GM19043 (cell line): ENCODE measurements at regions not wholly inside any gene's neighbourhood (a gene's known extent, or its start where the extent isn't known, plus 50 kb on each side); places are given as distances from the start of the nearest gene placed in this dataset.
"Not testable (repeated sequence)": the region's sequence is repeated elsewhere in the genome, so short reads cannot be mapped to it uniquely, and the experiment has no call there.

ENCODE experiments used
- ATAC-seq: cut with Tn5 transposase; IDR thresholded peaks from one replicate; pipeline ENCODE4 v1.9.1; 2021; ENCODE audit warnings: low read depth; ENCODE audit not compliant: unreplicated experiment

DNA sequence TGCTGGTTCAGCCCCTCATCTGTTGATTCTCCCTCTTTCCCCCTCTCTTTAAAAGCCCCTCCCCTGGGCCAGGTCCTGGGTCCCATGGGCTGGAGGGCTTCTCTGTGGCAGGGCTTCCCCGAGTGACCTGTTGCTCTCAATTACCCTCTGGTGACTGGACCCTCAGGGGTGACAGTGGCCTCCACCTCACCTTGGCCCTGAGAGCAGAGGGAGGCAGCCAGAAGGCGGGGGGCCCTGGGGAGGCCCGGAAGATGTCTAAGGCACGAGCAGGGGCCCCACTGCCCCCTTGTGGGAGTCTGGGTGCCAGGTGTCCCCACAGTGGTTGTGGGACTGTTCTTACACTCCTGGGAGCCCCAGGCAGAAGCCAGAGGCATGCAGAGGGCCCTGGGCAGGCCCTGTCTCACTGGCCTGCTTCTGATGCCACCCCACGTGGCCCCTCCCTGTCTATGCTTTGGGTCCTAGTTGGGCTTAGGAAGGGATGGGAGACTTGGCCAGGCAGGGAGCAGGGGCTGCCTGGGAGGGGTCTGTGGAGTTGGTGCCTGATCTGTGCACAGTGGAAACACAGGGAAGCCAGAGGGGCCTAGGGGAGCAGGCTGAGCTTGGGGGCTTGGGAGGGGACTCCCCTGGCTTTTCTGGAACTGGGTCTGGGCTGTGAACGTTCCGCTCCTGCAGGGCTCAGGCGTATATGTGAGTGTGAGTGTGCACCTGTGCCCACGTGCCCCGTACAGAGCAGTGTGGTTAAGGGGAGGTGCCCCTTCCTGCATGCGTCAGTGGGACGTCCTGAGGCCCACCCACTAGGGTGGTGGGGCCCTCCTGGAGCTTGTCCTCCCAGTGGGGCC, 179.7 kb downstream of the TMEM121 start:
- peak; percentile 59 for ATAC-seq

DNA sequence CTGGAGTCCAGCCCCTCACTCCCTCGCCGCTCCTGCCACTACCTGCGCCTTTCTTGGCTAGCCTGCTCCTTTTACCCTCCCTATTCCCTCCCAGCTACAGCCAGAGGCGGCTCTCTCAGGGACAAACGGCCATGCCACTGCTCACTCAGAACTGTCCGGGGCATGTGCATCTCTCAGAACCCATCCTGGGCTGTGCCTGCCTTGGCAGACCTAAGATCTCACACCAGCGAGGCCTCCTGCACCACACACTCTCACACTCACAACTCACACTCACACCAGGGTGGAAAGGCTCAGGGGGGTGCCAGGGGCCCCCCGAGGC, 180.3 kb downstream of the TMEM121 start:
- ATAC-seq, result not testable (repeated sequence)

DNA sequence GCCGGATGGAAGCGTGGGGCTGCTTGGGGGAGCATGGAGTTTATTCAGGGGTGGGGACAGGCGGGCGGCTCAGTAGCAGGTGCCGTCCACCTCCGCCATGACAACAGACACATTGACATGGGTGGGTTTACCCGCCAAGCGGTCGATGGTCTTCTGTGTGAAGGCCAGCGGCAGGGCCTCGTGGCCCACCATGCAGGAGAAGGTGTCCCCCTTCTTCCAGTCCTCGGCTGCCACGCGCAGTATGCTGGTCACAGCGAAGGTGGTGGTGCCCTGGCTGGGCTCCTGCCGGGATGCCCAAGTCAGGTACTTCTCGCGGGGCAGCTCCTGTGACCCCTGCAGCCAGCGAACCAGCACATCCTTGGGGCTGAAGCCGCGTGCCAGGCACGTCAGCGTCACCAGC, 180.7 kb downstream of the TMEM121 start:
- ATAC-seq, result not testable (repeated sequence)

DNA sequence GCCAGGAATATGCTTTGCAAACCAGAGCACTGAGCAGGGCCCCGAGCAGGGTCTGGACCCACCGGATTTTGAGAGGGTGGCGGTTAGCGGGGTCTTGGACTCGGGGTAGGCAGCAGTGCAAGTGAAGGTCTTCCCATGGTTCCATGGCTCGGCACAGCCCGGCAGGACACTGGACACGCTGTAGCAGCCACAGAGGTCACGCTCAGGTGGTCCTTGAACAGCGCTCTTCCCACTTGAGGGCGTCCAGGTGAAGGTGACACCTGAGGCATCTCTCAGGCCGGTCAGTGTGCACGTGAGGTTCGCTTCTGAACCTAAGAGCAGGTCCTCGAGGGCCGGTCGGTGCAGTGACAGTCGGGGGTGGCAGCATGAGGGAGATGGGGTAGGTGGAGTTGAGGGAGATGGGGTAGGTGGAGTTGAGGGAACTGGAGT, 181.4 kb downstream of the TMEM121 start:
- not testable (repeated sequence) for ATAC-seq

DNA sequence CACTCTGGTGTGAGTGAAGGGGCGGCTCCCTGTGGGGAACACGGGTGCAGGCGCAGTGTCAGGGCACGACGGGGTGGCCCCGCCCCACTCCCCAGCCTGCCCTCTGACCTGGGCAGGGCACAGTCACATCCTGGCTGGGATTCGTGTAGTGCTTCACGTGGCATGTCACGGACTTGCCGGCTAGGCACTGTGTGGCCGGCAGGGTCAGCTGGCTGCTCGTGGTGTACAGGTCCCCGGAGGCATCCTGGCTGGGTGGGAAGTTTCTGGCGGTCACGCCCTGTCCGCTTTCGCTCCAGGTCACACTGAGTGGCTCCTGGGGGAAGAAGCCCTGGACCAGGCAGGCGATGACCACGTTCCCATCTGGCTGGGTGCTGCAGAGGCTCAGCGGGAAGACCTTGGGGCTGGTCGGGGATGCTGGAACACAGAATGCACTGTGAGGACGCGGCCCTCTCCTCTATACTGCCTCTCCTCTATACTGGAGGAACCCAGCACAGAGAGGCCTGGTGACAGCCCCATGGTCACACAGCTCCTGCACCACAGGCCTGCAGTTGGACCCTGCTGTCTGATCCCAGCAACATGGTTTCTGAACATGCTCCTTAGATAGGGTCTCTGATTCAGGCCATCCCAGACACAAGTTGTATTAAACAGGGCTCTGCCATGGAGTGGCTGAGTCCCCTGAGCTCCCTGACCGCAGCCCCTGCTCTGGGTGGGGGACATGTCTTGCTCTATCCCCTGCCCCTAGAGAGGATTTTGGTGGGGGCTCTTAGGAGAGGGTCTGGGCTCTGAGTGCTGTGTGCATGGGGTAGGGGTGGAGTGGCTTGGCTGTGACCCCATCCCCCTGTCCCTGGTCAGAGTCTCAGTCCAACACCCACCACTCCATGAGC, 182.1 kb downstream of the TMEM121 start:
- ATAC-seq, result not testable (repeated sequence)

DNA sequence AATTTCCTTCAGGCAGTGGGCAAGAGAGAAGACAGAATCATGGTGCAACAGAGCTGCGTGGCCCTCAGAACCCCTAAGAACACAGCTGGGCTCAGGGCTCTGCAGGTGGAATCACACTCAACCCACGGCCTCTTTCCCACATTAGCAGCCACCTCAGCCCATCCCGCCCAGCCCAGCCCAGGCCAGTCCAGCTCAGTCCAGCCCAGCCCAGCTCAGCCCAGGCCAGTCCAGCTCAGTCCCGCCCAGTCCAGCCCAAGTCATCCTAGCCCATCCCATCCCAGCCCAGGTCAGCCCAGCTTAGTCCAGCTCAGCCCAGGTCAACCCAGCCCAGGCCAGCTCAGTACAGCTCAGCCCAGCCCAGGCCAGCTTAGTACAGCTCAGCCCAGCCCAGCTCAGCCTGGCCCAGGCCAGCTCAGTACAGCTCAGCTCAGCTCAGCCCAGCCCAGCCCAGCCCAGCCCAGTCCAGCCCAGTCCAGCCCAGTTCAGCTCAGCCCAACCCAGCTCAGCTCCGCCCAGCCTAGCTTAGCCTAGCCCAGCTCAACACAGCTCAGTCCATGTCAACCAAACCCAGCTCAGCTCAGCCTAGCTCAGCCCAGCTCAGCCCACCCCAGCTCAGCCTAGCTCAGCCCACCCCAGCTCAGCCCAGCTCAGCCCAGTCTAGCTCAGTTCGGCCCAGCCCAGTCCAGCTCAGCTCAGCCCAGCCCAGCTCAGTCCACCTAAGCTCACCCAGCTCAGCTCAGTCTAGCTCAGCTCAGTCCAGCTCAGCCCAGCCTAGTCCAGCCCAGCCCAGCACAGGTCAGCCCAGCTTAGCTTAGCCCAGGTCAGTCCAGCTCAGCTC, 183.1 kb downstream of the TMEM121 start:
- ATAC-seq, result no peak

DNA sequence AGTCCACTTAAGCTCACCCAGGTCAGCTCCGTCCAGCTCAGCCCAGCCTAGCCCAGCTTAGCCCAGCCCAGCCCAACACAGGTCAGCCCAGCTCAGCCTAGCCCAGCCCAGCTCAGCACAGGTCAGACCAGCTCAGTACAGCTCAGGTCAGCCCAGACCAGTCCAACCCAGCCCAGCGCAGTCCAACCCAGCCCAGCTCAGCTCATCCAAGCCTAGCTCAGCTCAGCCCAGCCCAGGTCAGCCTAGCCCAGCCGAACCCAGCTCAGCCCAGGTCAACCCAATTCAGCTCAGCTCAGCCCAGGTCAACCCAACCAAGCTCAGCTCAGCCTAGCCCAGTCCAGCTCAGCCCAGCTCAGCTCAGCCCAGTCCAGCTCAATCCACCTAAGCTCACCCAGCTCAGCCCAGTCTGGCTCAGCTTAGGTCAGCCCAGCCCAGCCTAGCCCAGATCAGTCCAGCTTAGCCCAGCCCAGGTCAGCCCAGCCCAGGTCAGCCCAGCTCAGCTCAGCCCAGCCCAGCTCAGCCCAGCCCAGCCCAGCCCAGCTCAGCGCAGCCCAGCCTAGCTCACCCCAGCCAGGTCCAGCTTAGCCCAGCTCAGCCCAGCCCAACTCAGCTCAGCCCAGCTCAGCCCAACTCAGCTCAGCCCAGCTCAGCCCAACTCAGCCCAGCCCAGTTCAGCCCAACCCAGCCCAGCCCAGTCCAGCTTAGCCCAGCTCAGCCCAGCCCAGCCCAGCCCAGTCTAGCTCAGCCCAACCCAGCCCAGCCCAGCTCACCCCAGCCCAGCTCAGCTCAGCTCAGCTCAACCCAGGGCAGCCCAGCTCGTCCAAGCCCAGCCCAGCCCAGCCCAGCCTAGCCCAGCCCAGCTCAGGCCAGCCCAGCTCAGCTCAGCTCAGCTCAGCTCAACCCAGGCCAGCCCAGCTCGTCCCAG, 184.0 kb downstream of the TMEM121 start:
- no peak for ATAC-seq

DNA sequence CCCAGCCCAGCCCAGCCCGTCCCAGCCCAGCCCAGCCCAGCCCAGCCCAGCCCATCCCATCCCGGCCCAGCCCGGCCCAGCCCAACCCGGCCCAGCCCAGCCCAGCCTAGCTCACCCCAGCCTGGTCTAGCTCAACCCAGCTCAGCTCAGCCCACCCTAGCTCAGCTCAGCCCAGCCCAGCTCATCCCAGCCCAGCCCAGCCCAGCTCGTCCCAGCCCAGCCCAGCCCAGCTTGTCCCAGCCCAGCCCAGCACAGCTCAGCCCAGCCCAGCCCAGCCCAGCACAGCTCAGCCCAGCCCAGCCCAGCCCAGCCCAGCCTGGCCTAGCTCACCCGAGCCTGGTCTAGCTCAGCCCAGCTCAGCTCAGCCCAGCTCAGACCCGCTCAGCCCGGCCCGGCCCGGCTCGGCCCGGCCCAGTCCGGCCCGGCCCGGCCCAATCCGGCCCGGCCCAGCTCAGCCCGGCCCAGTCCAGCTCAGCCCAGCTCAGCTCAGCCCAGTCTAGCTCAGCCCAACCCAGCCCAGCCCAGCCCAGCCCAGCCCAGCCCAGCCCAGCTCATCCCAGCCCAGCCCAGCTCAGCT, 184.7 kb downstream of the TMEM121 start:
- ATAC-seq, result no peak

DNA sequence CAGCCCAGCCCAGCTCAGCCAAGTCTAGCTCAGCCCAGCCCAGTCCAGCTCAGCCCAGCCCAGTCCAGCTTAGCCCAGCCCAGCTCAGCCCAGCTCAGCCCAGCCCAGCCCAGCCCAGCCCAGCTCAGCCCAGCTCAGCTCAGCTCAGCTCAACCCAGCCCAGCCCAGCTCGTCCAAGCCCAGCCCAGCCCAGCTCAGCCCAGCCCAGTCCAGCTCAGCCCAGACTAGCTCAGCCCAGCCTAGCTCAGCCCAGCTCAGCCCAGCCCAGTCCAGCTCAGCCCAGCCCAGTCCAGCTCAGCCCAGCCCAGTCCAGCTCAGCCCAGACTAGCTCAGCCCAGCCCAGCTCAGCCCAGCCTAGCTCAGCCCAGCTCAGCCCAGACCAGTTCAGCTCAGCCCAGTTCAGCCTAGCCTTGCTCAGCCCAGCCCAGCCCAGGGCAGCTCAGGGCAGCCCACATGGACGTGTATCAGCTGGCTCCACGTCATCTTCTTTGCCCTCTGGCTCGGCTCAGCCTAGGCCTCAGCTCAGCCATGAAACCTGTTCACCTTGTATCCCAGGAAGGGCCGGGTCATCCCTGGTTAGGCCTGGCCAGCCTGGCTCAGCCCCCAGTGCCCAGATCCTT, 185.6 kb downstream of the TMEM121 start:
- ATAC-seq, result no peak

DNA sequence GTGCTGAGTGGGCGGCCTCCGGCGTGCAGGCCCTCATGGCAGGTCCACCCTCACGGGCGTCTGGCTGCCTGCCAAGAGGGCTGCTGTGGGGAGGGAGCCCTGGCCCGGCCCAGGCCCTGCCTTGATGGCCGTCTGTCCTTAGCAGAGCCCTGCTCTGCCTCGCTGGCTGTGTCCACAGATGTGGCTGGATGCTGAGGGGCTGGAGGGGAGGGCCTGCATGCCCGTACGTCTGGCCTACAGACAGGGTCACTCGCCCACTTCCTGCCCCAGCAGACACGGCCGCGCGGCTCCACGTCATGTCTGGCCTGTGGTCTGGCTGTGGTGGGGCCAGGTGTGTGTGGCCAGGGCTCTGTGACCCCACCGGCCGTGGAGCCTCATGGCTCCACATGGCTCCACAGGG, 186.3 kb downstream of the TMEM121 start:
- not testable (repeated sequence) for ATAC-seq

DNA sequence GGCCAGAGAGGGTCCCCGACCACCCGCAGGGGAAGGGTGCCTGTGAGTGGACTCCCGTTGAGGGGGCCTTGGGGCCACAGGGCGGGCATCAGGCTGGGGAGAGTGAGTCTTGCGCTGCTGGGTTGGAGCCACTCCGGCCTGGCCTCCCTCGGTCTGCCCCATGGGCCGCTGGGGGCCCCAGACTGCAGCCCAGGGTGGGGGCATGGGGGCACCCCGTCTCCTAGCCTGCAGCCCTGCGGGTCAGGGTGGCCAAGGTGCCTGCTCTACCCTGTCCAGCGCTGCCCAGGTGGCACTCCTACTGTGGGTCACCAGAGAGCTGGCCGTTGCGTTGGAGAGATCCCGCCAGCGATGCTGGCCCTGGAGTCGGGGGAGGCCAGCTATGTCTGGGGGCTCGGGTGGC, 186.8 kb downstream of the TMEM121 start:
- ATAC-seq, result not testable (repeated sequence)

DNA sequence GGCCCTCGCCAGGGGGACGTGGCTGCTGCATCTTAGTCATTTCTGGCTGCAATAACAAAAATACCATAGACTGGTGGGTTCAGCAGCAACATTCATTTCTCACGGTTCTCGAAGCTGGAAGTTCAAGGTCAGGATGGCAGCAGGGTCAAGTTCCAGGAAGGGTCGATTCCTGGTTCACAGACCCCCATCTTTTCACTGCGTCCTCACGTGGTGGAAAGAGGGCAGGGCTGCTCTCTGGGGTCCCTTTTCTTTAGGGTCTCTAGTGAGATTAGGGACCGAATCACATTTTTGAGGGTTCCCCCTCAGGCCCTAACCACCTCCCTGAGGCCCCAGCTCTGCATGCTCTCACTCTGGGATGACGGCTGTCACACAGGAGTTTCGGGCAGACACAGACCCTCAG, 187.5 kb downstream of the TMEM121 start:
- not testable (repeated sequence) for ATAC-seq

DNA sequence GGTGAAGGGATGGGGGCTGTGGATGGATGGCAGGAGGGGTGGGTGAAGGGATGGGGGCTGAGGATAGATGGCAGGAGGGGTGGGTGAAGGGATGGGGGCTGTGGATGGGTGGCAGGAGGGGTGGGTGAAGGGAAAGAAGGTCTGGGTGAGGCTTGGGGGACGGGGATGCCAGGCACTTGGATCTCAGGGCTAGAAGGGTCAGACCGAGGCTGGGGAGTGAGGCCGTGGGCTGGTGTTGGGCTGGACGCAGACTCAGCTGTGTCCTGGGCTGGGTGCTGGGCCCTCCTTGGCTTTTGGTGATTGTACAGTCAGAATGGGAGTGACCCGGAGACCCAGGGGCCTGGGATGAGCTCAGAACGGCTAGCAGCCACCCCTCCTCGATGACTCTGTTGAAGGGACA, 192.4 kb downstream of the TMEM121 start:
- not testable (repeated sequence) for ATAC-seq

DNA sequence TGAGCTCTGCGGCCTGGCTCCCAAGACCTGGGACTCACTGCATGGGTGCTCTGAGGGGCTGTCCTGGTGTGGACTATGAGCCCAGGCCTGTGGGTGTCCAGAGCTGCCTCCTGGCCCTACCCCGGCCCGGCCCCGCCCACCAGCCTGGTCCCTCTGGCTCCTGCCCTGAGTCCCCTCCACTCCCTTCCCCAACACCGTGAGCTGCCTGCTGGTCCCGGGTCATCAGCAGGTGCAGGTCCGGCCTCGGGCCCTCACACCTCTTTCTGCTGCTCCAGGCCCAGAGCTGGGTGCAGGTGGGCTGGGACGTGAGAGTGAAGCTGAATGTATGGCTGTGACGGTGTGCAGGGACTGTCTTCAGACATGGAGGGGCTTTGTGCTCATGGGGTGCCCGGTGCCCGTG, 193.7 kb downstream of the TMEM121 start:
- not testable (repeated sequence) for ATAC-seq

DNA sequence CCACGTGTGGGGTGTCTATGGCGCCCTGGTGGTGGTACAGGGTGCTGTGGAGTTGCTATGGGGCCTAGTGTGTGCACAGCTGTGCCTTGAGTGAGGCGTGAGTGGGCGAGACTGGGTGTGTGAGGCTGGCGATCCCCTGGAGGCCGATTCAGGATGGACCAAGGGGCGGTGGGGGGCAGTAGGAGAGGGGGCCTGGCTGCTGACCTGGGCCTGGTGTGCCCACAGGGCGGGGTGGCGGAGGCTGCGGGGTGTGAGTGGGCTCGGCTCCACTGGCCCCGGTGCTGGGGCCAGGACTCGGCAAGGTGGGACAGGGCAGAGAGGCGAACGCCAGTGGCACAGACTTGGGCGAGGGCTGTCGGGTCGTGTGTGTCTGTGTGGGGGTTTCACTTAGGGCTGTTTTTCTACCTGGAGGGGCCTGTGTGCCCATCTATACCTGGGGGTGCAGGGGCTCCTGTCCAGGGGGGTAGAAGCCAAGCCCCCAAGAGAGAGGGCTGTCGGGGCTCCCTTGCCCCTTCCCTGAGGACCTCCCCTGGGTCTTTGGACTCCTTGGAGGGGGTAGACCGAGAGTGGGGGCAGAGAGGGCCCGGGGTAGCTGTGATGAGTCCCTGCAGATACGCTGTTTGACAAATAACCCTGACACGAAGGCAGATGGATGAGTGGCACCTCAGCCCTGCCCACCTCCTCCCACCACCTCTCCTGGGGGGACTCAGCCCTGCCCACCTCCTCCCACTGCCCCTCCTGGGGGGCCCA, 194.6 kb downstream of the TMEM121 start:
- not testable (repeated sequence) for ATAC-seq

DNA sequence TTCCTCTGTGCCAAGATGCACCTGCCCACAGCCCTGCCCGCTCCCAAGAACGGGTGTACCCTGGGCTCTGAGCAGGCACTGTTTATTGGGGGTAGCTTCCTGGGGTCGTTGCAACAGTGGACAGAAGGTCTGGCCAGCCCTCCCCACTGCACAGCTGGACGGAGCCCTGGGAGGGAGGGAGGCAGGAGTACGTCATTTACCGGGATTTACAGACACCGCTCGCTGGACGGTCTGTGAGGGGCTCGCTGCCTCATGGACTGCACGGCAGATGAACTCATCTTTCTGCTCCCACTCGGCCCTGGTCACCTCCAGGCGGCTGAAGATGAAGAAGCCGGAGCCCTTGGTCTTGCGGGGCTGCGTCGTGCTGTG, 195.2 kb downstream of the TMEM121 start:
- ATAC-seq, result not testable (repeated sequence)

DNA sequence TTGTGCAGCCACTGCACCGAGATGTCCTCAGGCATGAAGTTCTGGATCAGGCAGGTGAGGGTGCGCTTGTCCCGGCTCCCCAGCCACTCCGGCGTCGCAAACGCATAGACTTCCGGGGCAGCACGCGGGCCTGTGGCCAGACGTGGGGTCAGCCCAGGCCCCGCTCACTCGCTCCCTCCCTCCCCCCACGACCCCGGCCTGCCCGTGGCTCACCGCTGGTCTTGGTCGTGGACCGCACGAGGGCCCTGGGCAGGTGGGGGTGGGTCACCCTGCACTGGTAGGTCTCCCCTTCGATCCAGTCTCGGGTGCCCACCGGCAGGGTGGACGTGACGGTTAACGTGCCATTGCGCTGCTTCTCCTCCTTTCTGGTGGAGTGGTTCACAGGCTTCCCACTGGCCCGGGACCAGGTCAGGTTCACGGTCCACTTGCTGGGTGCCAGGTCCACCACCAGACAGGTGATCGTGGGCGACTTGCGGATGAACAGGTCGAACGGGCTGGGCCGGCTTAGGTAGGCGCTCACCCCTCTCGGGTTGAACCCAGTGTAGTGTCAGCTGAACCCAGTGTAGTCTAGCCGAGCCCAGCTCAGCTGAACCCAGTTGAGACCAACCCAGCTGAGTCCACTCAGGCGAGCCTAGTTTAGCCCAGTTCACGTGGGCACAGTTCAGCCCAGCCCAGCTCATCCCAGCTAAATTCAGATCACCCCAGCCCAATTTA, 195.8 kb downstream of the TMEM121 start:
- not testable (repeated sequence) for ATAC-seq

DNA sequence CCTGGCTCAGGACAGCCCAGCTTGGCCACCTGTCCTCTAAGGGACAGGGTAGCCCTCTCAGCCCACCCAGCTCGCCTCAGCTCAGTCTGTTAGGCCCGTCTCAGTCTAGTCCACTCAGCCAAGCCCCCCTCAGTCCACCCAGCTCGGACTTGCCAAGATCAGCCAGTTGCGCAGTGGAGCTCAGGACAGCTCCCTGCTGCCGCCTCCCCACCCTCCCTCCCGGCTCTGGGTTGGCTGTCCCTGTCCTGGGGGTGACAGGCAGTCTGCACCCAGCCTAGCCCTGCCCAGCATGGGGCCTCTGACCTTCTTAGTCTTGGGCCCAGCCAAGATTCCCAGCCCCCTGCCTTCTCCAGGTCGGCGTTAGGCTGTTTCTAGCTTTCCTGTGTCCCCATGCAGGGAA, 196.9 kb downstream of the TMEM121 start:
- ATAC-seq, result not testable (repeated sequence)
